IMR-90 (cell line): ENCODE measurements at regions not wholly inside any gene's neighbourhood (a gene's known extent, or its start where the extent isn't known, plus 50 kb on each side); places are given as distances from the start of the nearest gene placed in this dataset.

Source experiments
- ATAC-seq: fragments of 200-7000 bp; cut with Tn5 transposase; 2 replicates; pipeline ENCODE4 v1.9.1; 2020; ENCODE audit warnings: low read depth, mild to moderate bottlenecking, moderate library complexity
- BruUV-seq: library from RNA; stranded (reverse); fragments of 400-500 nt; replicated peaks from 2 replicates; lab custom pipeline; 2021; lab: Mats Ljungman, UMichigan
- CTCF ChIA-PET: fragments of 300-600 bp; formaldehyde crosslinking; extraction: SDS; loops from one replicate; lab custom pipeline; 2021; ENCODE audit warnings: antibody characterized with exemption; lab: Yijun Ruan, JAX
- POLR2A ChIA-PET: fragments of 300-600 bp; sonication (Branson Sonifier 250); formaldehyde crosslinking; loops from one replicate; lab custom pipeline; 2022; ENCODE audit warnings: antibody characterized with exemption; ENCODE audit not compliant: unreplicated experiment; lab: Charles Lee
- DNase-seq: peaks from one replicate; pipeline ENCODE4 v3.0.0; 2013
- H2AFZ ChIP-seq: replicated peaks from 2 replicates; pipeline ENCODE3; 2013; ENCODE audit warnings: low read length, mild to moderate bottlenecking; ENCODE audit not compliant: poor library complexity
- H2AK5ac ChIP-seq: 2 replicates; pipeline ENCODE4 v1.6.1; 2013; ENCODE audit warnings: low read depth, low read length, inconsistent platforms
- H2AK9ac ChIP-seq: replicated peaks from 2 replicates; pipeline ENCODE3; 2013; ENCODE audit warnings: mild to moderate bottlenecking, low read depth, low read length, moderate library complexity; ENCODE audit not compliant: poor library complexity
- H2BK120ac ChIP-seq: 2 replicates; pipeline ENCODE4 v1.6.1; 2013; ENCODE audit warnings: low read depth, low read length, inconsistent platforms
- H2BK15ac ChIP-seq: 3 replicates; pipeline ENCODE4 v1.6.1; 2013; ENCODE audit warnings: low read depth, low read length, inconsistent platforms
- H2BK20ac ChIP-seq: 2 replicates; pipeline ENCODE4 v1.6.1; 2013; ENCODE audit warnings: low read depth, mild to moderate bottlenecking, inconsistent platforms, low read length, moderate library complexity
- H2BK5ac ChIP-seq: 2 replicates; pipeline ENCODE4 v1.6.1; 2013; ENCODE audit warnings: mild to moderate bottlenecking, low read depth, low read length, inconsistent platforms; ENCODE audit not compliant: poor library complexity, severe bottlenecking
- H3K14ac ChIP-seq: replicated peaks from 2 replicates; pipeline ENCODE4 v1.6.1; 2013; ENCODE audit warnings: low read depth, low read length, inconsistent platforms
- H3K18ac ChIP-seq: 2 replicates; pipeline ENCODE4 v1.6.1; 2013; ENCODE audit warnings: low read depth, low read length, control low read depth
- H3K23ac ChIP-seq: 2 replicates; pipeline ENCODE4 v1.6.1; 2013; ENCODE audit warnings: low read depth, low read length, inconsistent platforms
- H3K27ac ChIP-seq: 2 replicates; pipeline ENCODE4 v1.5.1; 2013; ENCODE audit warnings: mild to moderate bottlenecking, control low read depth, low read length; ENCODE audit not compliant: insufficient read depth
- H3K27me3 ChIP-seq: 2 replicates; pipeline ENCODE4 v1.6.1; 2013; ENCODE audit warnings: low read length; ENCODE audit not compliant: control insufficient read depth, insufficient read depth
- H3K36me3 ChIP-seq: 2 replicates; pipeline ENCODE4 v1.6.1; 2013; ENCODE audit warnings: low read length, mixed read lengths; ENCODE audit not compliant: control insufficient read depth, insufficient read depth
- H3K4ac ChIP-seq: 2 replicates; pipeline ENCODE4 v1.6.1; 2013; ENCODE audit warnings: low read depth, low read length, inconsistent platforms
- H3K4me1 ChIP-seq: 2 replicates; pipeline ENCODE4 v1.6.1; 2013; ENCODE audit warnings: low read length, mixed read lengths; ENCODE audit not compliant: control insufficient read depth, insufficient read depth
- H3K4me2 ChIP-seq: 2 replicates; pipeline ENCODE4 v1.6.1; 2013; ENCODE audit warnings: low read depth, mild to moderate bottlenecking, control low read depth, low read length, moderate library complexity
- H3K4me3 ChIP-seq: 2 replicates; pipeline ENCODE4 v1.5.1; 2013; ENCODE audit warnings: low read depth, mild to moderate bottlenecking, control low read depth, low read length, moderate library complexity; ENCODE audit not compliant: insufficient read depth
- H3K56ac ChIP-seq: 2 replicates; pipeline ENCODE4 v1.6.1; 2013; ENCODE audit warnings: low read length, inconsistent platforms; ENCODE audit not compliant: insufficient read depth; ENCODE audit errors: extremely low read depth
- H3K79me1 ChIP-seq, 2 experiments: 2 replicates each; pipeline ENCODE4 v1.6.1; 2013; ENCODE audit warnings: low read length in 2 of 2, inconsistent platforms in 1 of 2, low read depth in 1 of 2
- H3K9ac ChIP-seq: 2 replicates; pipeline ENCODE4 v1.6.1; 2013; ENCODE audit warnings: low read depth, low read length, control low read depth
- H3K9me1 ChIP-seq: 2 replicates; pipeline ENCODE4 v1.6.1; 2013; ENCODE audit warnings: low read length, inconsistent platforms; ENCODE audit not compliant: insufficient read depth
- H3K9me3 ChIP-seq: 2 replicates; pipeline ENCODE4 v1.6.1; 2013; ENCODE audit warnings: low read length; ENCODE audit not compliant: control insufficient read depth, insufficient read depth
- H4K20me1 ChIP-seq: 2 replicates; pipeline ENCODE4 v1.6.1; 2013; ENCODE audit warnings: low read length, inconsistent platforms; ENCODE audit not compliant: insufficient read depth
- H4K5ac ChIP-seq: 2 replicates; pipeline ENCODE4 v1.6.1; 2013; ENCODE audit warnings: mild to moderate bottlenecking, low read depth, low read length, control low read depth
- H4K8ac ChIP-seq, 2 experiments: 2 replicates each; pipeline ENCODE4 v1.6.1; 2013; ENCODE audit warnings: low read depth in 2 of 2, low read length in 2 of 2, control low read depth in 1 of 2, inconsistent platforms in 1 of 2
- H4K91ac ChIP-seq: 2 replicates; pipeline ENCODE4 v1.6.1; 2013; ENCODE audit warnings: low read depth, low read length, inconsistent platforms; ENCODE audit not compliant: insufficient read depth
- BHLHE40 ChIP-seq: fragments of 150-350 bp; IDR thresholded peaks from 2 replicates; pipeline ENCODE4 v1.6.1; 2016; ENCODE audit warnings: mild to moderate bottlenecking, low read depth, low read length
- CHD1 ChIP-seq: IDR thresholded peaks from 2 replicates; pipeline ENCODE4 v1.6.1; 2012; ENCODE audit warnings: low read depth, low read length, improper control_type of control experiment
- CTCF ChIP-seq: conservative IDR thresholded peaks from 2 replicates; pipeline ENCODE4 v1.5.1; 2012; ENCODE audit warnings: mild to moderate bottlenecking, low read depth, low read length, improper control_type of control experiment
- ELK1 ChIP-seq: fragments of 150-350 bp; IDR thresholded peaks from 2 replicates; pipeline ENCODE4 v1.6.1; 2016; ENCODE audit warnings: low read depth, mild to moderate bottlenecking, low read length, moderate library complexity, borderline replicate concordance
- FOS ChIP-seq: fragments of 150-350 bp; IDR thresholded peaks from 2 replicates; pipeline ENCODE4 v1.6.1; 2016; ENCODE audit warnings: low read depth, low read length
- MAFK ChIP-seq: IDR thresholded peaks from 2 replicates; pipeline ENCODE4 v1.6.1; 2012; ENCODE audit warnings: low read depth, low read length, improper control_type of control experiment
- MXI1 ChIP-seq: IDR thresholded peaks from 2 replicates; pipeline ENCODE4 v1.6.1; 2012; ENCODE audit warnings: low read depth, mild to moderate bottlenecking, low read length, moderate library complexity, borderline replicate concordance
- NFE2L2 ChIP-seq: fragments of 150-350 bp; IDR thresholded peaks from 2 replicates; pipeline ENCODE4 v1.6.1; 2016; ENCODE audit warnings: low read depth, mild to moderate bottlenecking, low read length
- POLR2A ChIP-seq: IDR thresholded peaks from 2 replicates; pipeline ENCODE4 v1.6.1; 2012; ENCODE audit warnings: mild to moderate bottlenecking, low read depth, low read length
- RAD21 ChIP-seq: IDR thresholded peaks from 2 replicates; pipeline ENCODE4 v1.6.1; 2012; ENCODE audit warnings: low read length, improper control_type of control experiment
- RFX5 ChIP-seq: IDR thresholded peaks from 2 replicates; pipeline ENCODE4 v1.8.0; 2012; ENCODE audit warnings: low read depth, mild to moderate bottlenecking, low read length, moderate library complexity
- SMC3 ChIP-seq: fragments of 150-350 bp; IDR thresholded peaks from 2 replicates; pipeline ENCODE4 v1.6.1; 2016; ENCODE audit warnings: low read depth, mild to moderate bottlenecking, antibody characterized with exemption, low read length, moderate library complexity
- USF2 ChIP-seq: fragments of 150-350 bp; IDR thresholded peaks from 2 replicates; pipeline ENCODE4 v1.6.1; 2017; ENCODE audit warnings: mild to moderate bottlenecking, antibody characterized with exemption, low read length, low read depth
- WGBS, 2 experiments: methylation state at CpG; one replicate each; pipeline versions ENCODE4 v1.1.5 to v1.1.7; 2013; ENCODE audit warnings: missing lambda C conversion rate in 2 of 2; ENCODE audit not compliant: insufficient read length in 1 of 2; ENCODE audit errors: extremely low coverage in 2 of 2; 5-methylcytosine and 5-hydroxymethylcytosine counted together
- dilution Hi-C: fragments of 300-500 bp; cut with HindIII; formaldehyde crosslinking; loops from one replicate; pipeline ENCODE4 v1.14.3; 2018; ENCODE audit warnings: low sequenced_read_pairs; ENCODE audit not compliant: unreplicated experiment
- in situ Hi-C: fragments of 300-500 bp; cut with MboI; formaldehyde crosslinking; loops from 3 replicates; pipeline ENCODE4 v1.14.3; 2019; ENCODE audit warnings: low sequenced_read_pairs, inconsistent platforms, mixed read lengths
- intact Hi-C: fragments of 100-400 bp; cut with micrococcal nuclease; formaldehyde crosslinking; loops from 2 replicates; pipeline ENCODE4 v1.10.0; 2022

GRCh38 chr13:112179995-112180394, 113.0 kb downstream of the SOX1 start:
- intact Hi-C loops (no loop called here), dilution Hi-C loops (no loop called here), in situ Hi-C loops (no loop called here)
- no peak overlapping the region for H4K5ac ChIP-seq
- no peak overlapping the region for H3K4me2 ChIP-seq
- no peak overlapping the region for H3K56ac ChIP-seq
- no peak overlapping the region for H2AK5ac ChIP-seq
- no peak overlapping the region for H4K8ac ChIP-seq
- H2BK120ac ChIP-seq, result no peak overlapping the region
- no peaks in the 10 kb centered on the region for H3K79me1 ChIP-seq
- peaks cover 64% of the 10 kb centered on the region for H3K9me3 ChIP-seq
- H4K91ac ChIP-seq, result no peak overlapping the region
- no peak overlapping the region for H3K27ac ChIP-seq
- no peak overlapping the region for H3K4ac ChIP-seq
- no peak overlapping the region for H3K4me3 ChIP-seq
- ATAC-seq, result no peak
- H3K27me3 ChIP-seq, result no peaks in the 10 kb centered on the region
- no peaks in the 10 kb centered on the region for H3K36me3 ChIP-seq
- no peaks in the 10 kb centered on the region for H3K4me1 ChIP-seq
- no peak overlapping the region for H2BK15ac ChIP-seq
- TF ChIP-seq POLR2A (no peak), ELK1 (no peak), SMC3 (no peak), CHD1 (no peak), CTCF (no peak), MAFK (no peak), BHLHE40 (no peak), RFX5 (no peak), USF2 (no peak), FOS (no peak), RAD21 (no peak), MXI1 (no peak), NFE2L2 (no peak)
- WGBS, 2 experiments, result no CpG with 5 or more reads among the region's 12 CpGs
- H3K14ac ChIP-seq, result no peak overlapping the region
- H4K20me1 ChIP-seq, result no peaks in the 10 kb centered on the region
- ChIA-PET CTCF (no interaction called here), POLR2A (no interaction called here)
- no peak overlapping the region for H2AK9ac ChIP-seq
- no peak overlapping the region for H2AFZ ChIP-seq
- no peak for DNase-seq
- BruUV-seq, result no TSS peak
- no peak overlapping the region for H2BK5ac ChIP-seq
- H2BK20ac ChIP-seq, result no peak overlapping the region
- no peak overlapping the region for H3K9ac ChIP-seq
- no peaks in the 10 kb centered on the region for H3K9me1 ChIP-seq
- H3K23ac ChIP-seq, result no peak overlapping the region
- no peak overlapping the region for H3K18ac ChIP-seq
